ENCODE measurements at regions not wholly inside any gene's neighbourhood (a gene's known extent, or its start where the extent isn't known, plus 50 kb on each side); places are given as distances from the start of the nearest gene placed in this dataset.

GRCh38 chr5:60387051-60387440 lies 312.9 kb downstream of the DEPDC1B start:
- no peak for TF ChIP-seq CTCF (conservative IDR thresholded peaks at IDR 0.05; ENCODE audit: low read depth, low read length)
- TF ChIP-seq EZH2 (IDR thresholded peaks at IDR 0.05; ENCODE audit: low read length, unreplicated experiment) = no peak
- TF ChIP-seq EZH2phosphoT487 (IDR thresholded peaks at IDR 0.05; ENCODE audit: borderline replicate concordance, low read length) = no peak
